ENCODE measurements at regions not wholly inside any gene's neighbourhood (a gene's known extent, or its start where the extent isn't known, plus 50 kb on each side); places are given as distances from the start of the nearest gene placed in this dataset.
A peak's percentile ranks its signal among the peaks of the same experiment; 100 is the strongest.

- TF ChIP-seq CREB3L1 (IDR thresholded peaks at IDR 0.05; ENCODE audit: borderline replicate concordance, low read depth) (no peak), ZNF324 (CRISPR knock-in tag; IDR thresholded peaks at IDR 0.05) (no peak), GABPB1 (CRISPR knock-in tag; IDR thresholded peaks at IDR 0.05) (no peak), COPS2 (conservative IDR thresholded peaks at IDR 0.05) (no peak), XRCC5 (IDR thresholded peaks at IDR 0.05; ENCODE audit: low read depth, low read length) (no peak), ZNF140 (CRISPR knock-in tag; IDR thresholded peaks at IDR 0.05) (no peak)
These were observed 54.4 kb upstream of the HAO2 start (continued) for GRCh38 chr1:119314001-119314796.

DNA sequence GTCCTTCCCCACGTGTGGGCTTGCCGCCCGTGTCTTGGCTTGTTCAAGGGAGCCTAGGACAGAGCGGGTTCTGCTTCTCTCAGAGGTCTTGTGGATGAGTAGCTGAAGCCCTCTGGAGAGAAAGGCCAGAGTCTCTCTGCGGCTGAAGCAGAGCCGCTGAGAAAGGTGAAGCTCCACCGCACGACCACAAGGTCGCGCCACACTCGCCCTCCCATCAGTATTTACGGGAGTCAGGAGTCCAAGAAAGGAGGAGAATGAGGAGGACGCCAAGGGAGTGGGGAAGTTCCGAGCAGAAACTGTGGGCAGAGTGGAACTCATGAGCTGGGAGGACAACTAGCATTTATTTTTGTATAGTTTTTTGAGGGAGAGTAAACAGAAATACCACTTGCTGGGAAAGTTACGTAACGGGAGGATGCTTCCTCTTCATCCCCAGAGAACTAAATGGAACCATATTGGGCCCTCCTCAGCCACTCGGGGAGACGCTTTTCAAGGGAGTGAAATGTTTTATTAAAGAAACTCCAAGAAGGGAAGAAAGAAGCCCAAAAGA, 51.6 kb upstream of the HAO2 start:
- Histone ChIP-seq H3K4me2 (ENCODE audit: insufficient read depth, low read length) (peak overlapping the region; percentile 34; the same call in 1 of the 2 replicates), H3K9me3 (replicated peaks; ENCODE audit: control insufficient read depth, insufficient read depth, low read depth, low read length) (no peaks in the 10 kb centered on the region), H4K20me1 (replicated peaks; ENCODE audit: control insufficient read depth, insufficient read depth, low read length) (no peaks in the 10 kb centered on the region), H3K4me3 (no peak overlapping the region), H3K9ac (ENCODE audit: insufficient read depth in 1 of 2, low read depth in 2 of 2, low read length in 2 of 2) (no peak overlapping the region), H3K27me3 (ENCODE audit: control insufficient read depth in 2 of 2, insufficient read depth in 2 of 2, low read length in 2 of 2) (peaks cover 5 to 6% of the 10 kb centered on the region in 2 experiments; a peak in 3 of 5 replicates), H3K36me3 (ENCODE audit: control insufficient read depth, insufficient read depth, low read length) (no peaks in the 10 kb centered on the region), H3K4me1 (replicated peaks in 1 of 2; ENCODE audit: control insufficient read depth in 2 of 2, insufficient read depth in 2 of 2, low read length in 2 of 2) (no peaks in the 10 kb centered on the region), H3K27ac (ENCODE audit: extremely low read depth, low read depth, low read length) (no peak overlapping the region), H2AFZ (ENCODE audit: low read depth, low read length) (peak overlapping the region; percentile 55; the same call in 1 of the 2 replicates), H3K9me1 (ENCODE audit: control insufficient read depth, insufficient read depth, low read length) (no peaks in the 10 kb centered on the region), H3K79me2 (ENCODE audit: control insufficient read depth, insufficient read depth, low read length) (no peaks in the 10 kb centered on the region)
- in situ Hi-C loops (cut with MboI) (no loop called here), intact Hi-C loops (cut with micrococcal nuclease) (no loop called here)
- CTCF ChIA-PET (ENCODE audit: low intra/inter-chr PET ratio) = interaction anchor here (0.6 kb wide), 1 partner anchor 30 kb away, joined by 5 read pairs; no protein-coding TSS in a partner anchor
- 2% methylated on average over 18 of the region's 18 CpGs for WGBS (ENCODE audit: insufficient coverage, low coverage, missing lambda C conversion rate)
- no TSS peak for BruUV-seq (replicated peaks)
- ATAC-seq (peak; percentile 96), DNase-seq (ENCODE audit: extremely low read depth in 1 of 4, low spot score in 3 of 4) (peak in 3 of 4 experiments; percentile 24 to 60 (median 46)), FAIRE-seq (no peak)
- POLR2A ChIA-PET = interaction anchor here (1.4 kb wide), 1 partner anchor 127 kb away, joined by 3 read pairs; no protein-coding TSS in a partner anchor
- TF ChIP-seq MEIS2 (IDR thresholded peaks at IDR 0.05; ENCODE audit: partially characterized antibody) (no peak), BDP1 (IDR thresholded peaks at IDR 0.05; ENCODE audit: insufficient read depth, insufficient read length) (no peak), HDAC2 (IDR thresholded peaks at IDR 0.05) (no peak), FOXP1 (CRISPR knock-in tag; IDR thresholded peaks at IDR 0.05) (no peak), NR3C1 (CRISPR knock-in tag; IDR thresholded peaks at IDR 0.05) (no peak), CC2D1A (IDR thresholded peaks at IDR 0.05) (no peak), ELK3 (CRISPR knock-in tag; IDR thresholded peaks at IDR 0.05) (no peak), SMAD3 (CRISPR knock-in tag; conservative IDR thresholded peaks at IDR 0.05) (no peak), MTA2 (IDR thresholded peaks at IDR 0.05; ENCODE audit: low read depth) (no peak)
- TF ChIP-seq, protein P1, sequence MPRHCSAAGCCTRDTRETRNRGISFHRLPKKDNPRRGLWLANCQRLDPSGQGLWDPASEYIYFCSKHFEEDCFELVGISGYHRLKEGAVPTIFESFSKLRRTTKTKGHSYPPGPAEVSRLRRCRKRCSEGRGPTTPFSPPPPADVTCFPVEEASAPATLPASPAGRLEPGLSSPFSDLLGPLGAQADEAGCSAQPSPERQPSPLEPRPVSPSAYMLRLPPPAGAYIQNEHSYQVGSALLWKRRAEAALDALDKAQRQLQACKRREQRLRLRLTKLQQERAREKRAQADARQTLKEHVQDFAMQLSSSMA (CRISPR knock-in tag; IDR thresholded peaks at IDR 0.05) = no peak
